ACC112 (cell line): ENCODE measurements at regions not wholly inside any gene's neighbourhood (a gene's known extent, or its start where the extent isn't known, plus 50 kb on each side); places are given as distances from the start of the nearest gene placed in this dataset.

Experiments used
- H2AFZ ChIP-seq: fragments of 200-600 bp; sonication (generic); one replicate; pipeline ENCODE4 v1.6.0; 2017; ENCODE audit warnings: antibody characterized with exemption, low read length; ENCODE audit not compliant: unreplicated experiment
- H3K27ac ChIP-seq: fragments of 200-600 bp; sonication (generic); 2 replicates; pipeline ENCODE4 v1.5.1; 2014; ENCODE audit warnings: low read depth, mild to moderate bottlenecking, antibody characterized with exemption, low read length, moderate library complexity
- H3K27me3 ChIP-seq: fragments of 200-600 bp; sonication (generic); 2 replicates; pipeline ENCODE4 v1.6.1; 2014; ENCODE audit warnings: mild to moderate bottlenecking, antibody characterized with exemption, low read length, moderate library complexity, mixed read lengths; ENCODE audit not compliant: insufficient read depth
- H3K36me3 ChIP-seq: fragments of 200-600 bp; sonication (generic); 2 replicates; pipeline ENCODE4 v1.6.1; 2016; ENCODE audit warnings: mild to moderate bottlenecking, antibody characterized with exemption, low read length, moderate library complexity, mixed read lengths; ENCODE audit not compliant: insufficient read depth
- H3K4me1 ChIP-seq: fragments of 200-600 bp; sonication (generic); one replicate; pipeline ENCODE4 v1.6.1; 2016; ENCODE audit warnings: low read length, mixed read lengths; ENCODE audit not compliant: insufficient read depth, unreplicated experiment, control insufficient read depth
- H3K4me3 ChIP-seq: fragments of 200-600 bp; sonication (generic); 2 replicates; pipeline ENCODE4 v1.5.1; 2014; ENCODE audit warnings: mild to moderate bottlenecking, low read depth, low read length
- H3K79me2 ChIP-seq: fragments of 200-600 bp; sonication (generic); one replicate; pipeline ENCODE4 v1.6.0; 2016; ENCODE audit warnings: low read length; ENCODE audit not compliant: control insufficient read depth, unreplicated experiment, insufficient read depth

DNA sequence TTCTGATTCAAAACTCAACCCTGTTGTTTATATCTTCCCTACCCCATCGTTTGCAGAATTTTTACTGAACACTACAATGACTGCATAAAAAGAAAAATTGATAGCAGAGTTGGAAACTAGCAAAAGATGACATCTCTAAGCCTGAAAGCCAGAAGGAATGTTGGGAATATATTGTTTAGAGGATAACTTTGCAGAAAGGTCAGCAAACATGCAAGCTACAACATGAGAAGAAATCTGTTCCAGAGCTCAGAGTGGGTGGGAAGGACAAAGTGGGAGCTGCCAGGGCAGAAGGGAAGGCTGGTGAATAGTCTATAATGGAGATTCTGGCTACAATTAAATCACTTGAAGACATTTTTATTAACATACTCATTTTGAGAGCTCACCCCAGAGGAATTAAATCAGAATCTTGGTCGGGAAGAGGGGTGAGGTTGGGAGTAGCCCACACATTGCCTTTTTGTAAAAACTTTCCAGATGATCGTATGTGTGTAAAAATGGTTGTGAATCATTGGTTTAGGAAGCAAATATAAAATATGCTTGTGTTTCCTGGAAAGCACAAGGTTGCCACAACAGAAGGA is 574.8 kb downstream of the FLRT2 start:
- no peak overlapping the region for H3K4me3 ChIP-seq
- no peaks in the 10 kb centered on the region for H3K79me2 ChIP-seq
- H3K4me1 ChIP-seq = no peaks in the 10 kb centered on the region
- no peak overlapping the region for H3K27ac ChIP-seq
- H2AFZ ChIP-seq = no peak overlapping the region
- no peaks in the 10 kb centered on the region for H3K27me3 ChIP-seq
- no peaks in the 10 kb centered on the region for H3K36me3 ChIP-seq

DNA sequence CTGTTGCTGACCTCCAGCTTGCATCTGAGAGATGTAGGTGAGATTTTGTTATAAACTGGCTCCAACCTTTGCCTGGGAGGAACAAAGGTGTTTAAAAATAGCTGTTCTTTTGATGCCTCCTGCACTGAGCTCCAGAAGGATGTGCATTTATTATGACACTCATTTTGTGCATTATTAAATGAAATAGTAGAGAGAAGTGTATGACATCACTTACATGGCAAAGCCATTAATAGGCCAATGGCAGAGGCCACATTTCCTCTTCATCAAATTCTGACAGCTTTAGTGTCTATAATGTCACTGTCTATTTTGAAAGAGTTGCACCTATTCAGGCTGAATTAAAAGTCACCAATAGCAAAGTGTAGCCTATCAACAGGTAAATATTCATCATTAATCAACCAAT is 564.6 kb downstream of the FLRT2 start:
- H3K27ac ChIP-seq = no peak overlapping the region
- H3K27me3 ChIP-seq = no peaks in the 10 kb centered on the region
- no peaks in the 10 kb centered on the region for H3K4me1 ChIP-seq
- H2AFZ ChIP-seq = no peak overlapping the region
- H3K4me3 ChIP-seq = no peak overlapping the region
- H3K36me3 ChIP-seq = no peaks in the 10 kb centered on the region
- H3K79me2 ChIP-seq = no peaks in the 10 kb centered on the region

DNA sequence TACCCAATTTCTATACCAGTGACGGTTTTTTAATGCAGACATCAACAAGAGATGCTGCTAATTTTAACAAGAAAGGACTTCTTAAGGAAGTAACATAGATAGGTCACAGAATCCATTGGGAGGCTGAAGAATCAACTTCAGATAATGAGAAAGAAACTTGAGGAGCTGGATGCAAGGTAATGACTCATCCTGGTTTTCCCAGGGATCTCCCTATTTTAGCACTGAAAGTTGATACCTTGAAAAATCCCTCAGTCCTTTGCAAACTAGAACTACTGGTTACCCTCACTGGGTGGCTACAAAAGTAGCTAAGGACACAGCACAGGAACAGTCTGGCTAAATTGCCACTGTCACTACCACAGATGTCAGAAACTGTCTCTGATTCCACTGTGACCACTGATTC is 561.9 kb downstream of the FLRT2 start:
- Histone ChIP-seq H3K79me2 (no peaks in the 10 kb centered on the region), H3K4me3 (no peak overlapping the region), H3K4me1 (no peaks in the 10 kb centered on the region), H3K27me3 (no peaks in the 10 kb centered on the region), H3K36me3 (no peaks in the 10 kb centered on the region), H2AFZ (no peak overlapping the region), H3K27ac (no peak overlapping the region)

DNA sequence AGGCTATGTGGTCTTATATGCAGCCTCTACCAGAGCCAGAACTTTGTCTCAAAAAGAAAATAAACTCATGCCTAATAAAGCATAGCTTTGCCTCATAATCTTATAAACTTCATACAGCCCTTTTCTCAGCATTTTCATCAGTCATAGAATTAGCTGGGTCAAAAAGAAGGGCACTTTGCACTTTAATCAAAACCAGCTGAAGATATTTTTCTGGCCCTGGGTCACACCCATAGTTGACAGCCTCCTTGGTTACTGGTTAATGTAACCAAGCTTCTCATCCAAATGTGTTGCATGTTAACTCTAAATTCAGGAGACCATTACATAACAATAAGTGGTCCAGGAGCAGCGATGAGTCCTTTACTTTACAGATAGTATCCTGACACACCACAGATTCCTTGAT is 558.2 kb downstream of the FLRT2 start:
- Histone ChIP-seq H3K79me2 (no peaks in the 10 kb centered on the region), H3K36me3 (no peaks in the 10 kb centered on the region), H2AFZ (no peak overlapping the region), H3K27ac (no peak overlapping the region), H3K27me3 (no peaks in the 10 kb centered on the region), H3K4me1 (no peaks in the 10 kb centered on the region), H3K4me3 (no peak overlapping the region)

DNA sequence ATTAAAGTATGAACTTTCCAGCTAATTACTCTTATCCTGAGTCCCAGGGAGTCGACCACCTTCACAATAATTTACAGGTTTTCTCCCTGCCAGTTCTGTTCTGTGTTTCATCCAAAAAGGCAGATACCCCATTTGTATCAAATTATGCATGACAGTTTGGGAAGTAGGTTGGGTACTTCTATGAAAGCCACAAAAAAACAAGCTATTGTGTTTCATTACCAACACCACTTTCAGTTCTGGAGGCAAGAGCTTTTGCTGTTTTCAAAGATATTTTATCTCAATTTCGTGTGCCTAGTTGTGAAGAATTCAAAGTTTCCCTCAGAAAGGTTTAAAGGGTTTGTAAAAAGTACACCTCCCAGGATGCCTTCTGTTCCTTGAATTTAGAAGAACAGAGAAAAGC is 557.4 kb downstream of the FLRT2 start:
- Histone ChIP-seq H3K79me2 (no peaks in the 10 kb centered on the region), H3K27me3 (no peaks in the 10 kb centered on the region), H3K4me1 (no peaks in the 10 kb centered on the region), H3K36me3 (no peaks in the 10 kb centered on the region), H3K4me3 (no peak overlapping the region), H3K27ac (no peak overlapping the region), H2AFZ (no peak overlapping the region)

DNA sequence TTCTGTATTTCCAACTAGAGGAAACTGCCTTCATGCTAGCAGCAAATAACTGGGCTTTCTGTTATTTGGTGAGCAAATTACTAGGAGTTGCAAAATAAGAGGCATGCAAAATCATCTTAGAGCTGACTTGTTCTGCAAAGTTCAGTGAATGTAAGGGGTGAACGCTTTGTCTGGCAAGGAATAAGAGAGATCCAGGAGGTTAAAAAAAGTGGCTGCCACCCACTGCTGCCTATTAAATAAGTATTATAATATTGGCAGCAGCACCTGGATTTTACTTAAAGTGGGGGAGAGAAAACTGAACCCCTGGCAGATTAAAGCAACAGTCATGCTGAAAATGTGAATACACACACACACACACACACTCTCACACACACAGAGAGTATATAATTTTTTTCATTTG is 557.0 kb downstream of the FLRT2 start:
- H3K36me3 ChIP-seq = no peaks in the 10 kb centered on the region
- no peak overlapping the region for H2AFZ ChIP-seq
- no peak overlapping the region for H3K4me3 ChIP-seq
- H3K27me3 ChIP-seq = no peaks in the 10 kb centered on the region
- no peaks in the 10 kb centered on the region for H3K4me1 ChIP-seq
- no peaks in the 10 kb centered on the region for H3K79me2 ChIP-seq
- H3K27ac ChIP-seq = no peak overlapping the region

DNA sequence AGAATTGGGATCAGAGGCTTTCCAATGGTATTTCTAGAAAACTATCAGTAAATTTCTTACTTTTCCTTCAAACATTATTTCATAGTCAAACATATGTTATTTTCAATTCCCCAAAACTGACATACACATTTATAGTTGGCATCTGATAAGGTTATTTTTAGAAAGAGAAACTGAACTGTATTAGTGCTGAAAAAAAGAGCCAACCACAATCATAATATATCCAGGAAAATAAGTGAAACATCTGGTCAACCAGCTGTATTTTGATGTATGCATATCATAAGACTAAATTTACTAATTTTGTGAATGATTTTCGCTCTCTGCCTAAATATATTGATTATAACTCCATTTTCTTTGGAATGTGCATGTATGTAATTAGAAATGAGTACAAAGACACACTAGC is 554.2 kb downstream of the FLRT2 start:
- Histone ChIP-seq H3K36me3 (no peaks in the 10 kb centered on the region), H3K4me3 (no peak overlapping the region), H2AFZ (no peak overlapping the region)

GRCh38 chr14:86083616-86084015 is 553.7 kb downstream of the FLRT2 start:
- Histone ChIP-seq H3K4me3 (no peak overlapping the region), H3K79me2 (no peaks in the 10 kb centered on the region), H3K4me1 (no peaks in the 10 kb centered on the region), H3K27ac (no peak overlapping the region), H3K27me3 (no peaks in the 10 kb centered on the region), H3K36me3 (no peaks in the 10 kb centered on the region), H2AFZ (no peak overlapping the region)

More for the DNA sequence above, 554.2 kb downstream of the FLRT2 start:
- Histone ChIP-seq H3K79me2 (no peaks in the 10 kb centered on the region), H3K27me3 (no peaks in the 10 kb centered on the region), H3K27ac (no peak overlapping the region), H3K4me1 (no peaks in the 10 kb centered on the region)

- Histone ChIP-seq H3K4me1 (no peaks in the 10 kb centered on the region), H3K79me2 (no peaks in the 10 kb centered on the region), H3K27ac (no peak overlapping the region), H3K36me3 (no peaks in the 10 kb centered on the region), H3K27me3 (no peaks in the 10 kb centered on the region), H3K4me3 (no peak overlapping the region), H2AFZ (no peak overlapping the region)
Observed at GRCh38 chr14:86072116-86072894, 542.4 kb downstream of the FLRT2 start.

GRCh38 chr14:86066651-86067050 is 536.7 kb downstream of the FLRT2 start:
- Histone ChIP-seq H3K4me3 (no peak overlapping the region), H3K79me2 (no peaks in the 10 kb centered on the region), H3K27me3 (no peaks in the 10 kb centered on the region), H3K36me3 (no peaks in the 10 kb centered on the region), H3K27ac (no peak overlapping the region), H3K4me1 (no peaks in the 10 kb centered on the region), H2AFZ (no peak overlapping the region)

DNA sequence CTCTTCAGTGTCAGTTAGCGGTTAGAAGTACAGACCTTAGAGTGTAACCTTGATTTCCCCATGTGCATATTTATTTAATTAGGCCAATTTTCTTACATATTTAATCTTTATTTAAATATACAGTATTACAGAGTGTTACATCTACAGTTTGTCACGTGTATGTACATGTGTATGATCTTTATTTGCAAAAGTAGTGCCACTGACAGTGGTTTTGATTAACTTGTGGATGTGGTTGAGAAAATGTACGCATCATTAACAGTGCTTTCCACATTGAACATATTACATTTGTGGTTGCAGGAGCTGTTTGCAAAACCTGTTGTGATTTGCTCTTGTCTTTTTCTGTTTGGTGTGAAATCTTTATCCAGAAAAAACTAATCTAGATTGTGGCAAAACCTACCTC is 535.5 kb downstream of the FLRT2 start:
- Histone ChIP-seq H2AFZ (no peak overlapping the region), H3K4me3 (no peak overlapping the region), H3K4me1 (no peaks in the 10 kb centered on the region), H3K79me2 (no peaks in the 10 kb centered on the region), H3K27ac (no peak overlapping the region), H3K27me3 (no peaks in the 10 kb centered on the region), H3K36me3 (no peaks in the 10 kb centered on the region)
